BLaER1 treated with 17β-estradiol and CSF1 and Interleukin-3, amounts not matched to agents 10 nM and 100 nM (cell line): ENCODE measurements at regions not wholly inside any gene's neighbourhood (a gene's known extent, or its start where the extent isn't known, plus 50 kb on each side); places are given as distances from the start of the nearest gene placed in this dataset.

Experiments
- H3K27ac ChIP-seq, 11 experiments: shearing (Covaris generic); formaldehyde crosslinking; 2 replicates each; pipeline ENCODE4 v1.8.1; 2022
- H3K27me3 ChIP-seq, 11 experiments: shearing (Covaris generic); formaldehyde crosslinking; 2 replicates each; pipeline ENCODE4 v1.8.1; 2022
- H3K36me3 ChIP-seq, 11 experiments: shearing (Covaris generic); formaldehyde crosslinking; 2 replicates each; pipeline ENCODE4 v1.8.1; 2022
- H3K4me1 ChIP-seq, 10 experiments: shearing (Covaris generic); formaldehyde crosslinking; 2 replicates each; pipeline ENCODE4 v1.8.1; 2022
- H3K4me2 ChIP-seq, 11 experiments: shearing (Covaris generic); formaldehyde crosslinking; 2 replicates each; pipeline ENCODE4 v1.8.1; 2022
- H3K4me3 ChIP-seq, 10 experiments: shearing (Covaris generic); formaldehyde crosslinking; 2 replicates each; pipeline ENCODE4 v1.8.1; 2022
- H3K9ac ChIP-seq, 11 experiments: shearing (Covaris generic); formaldehyde crosslinking; 2 replicates each; pipeline ENCODE4 v1.8.1; 2022
- H3K9me3 ChIP-seq, 11 experiments: shearing (Covaris generic); formaldehyde crosslinking; replicated peaks in 1 of 11; 2 replicates each; pipeline ENCODE4 v1.8.1; 2022
- H4K20me1 ChIP-seq, 11 experiments: shearing (Covaris generic); formaldehyde crosslinking; 2 replicates each; pipeline ENCODE4 v1.8.1; 2022
- Cebpa-rat ChIP-seq, 11 experiments: shearing (Covaris generic); IDR thresholded peaks; 2 replicates each; pipeline ENCODE4 v1.8.1; 2022

- Histone ChIP-seq H4K20me1 (no peaks in the 10 kb centered on the region), H3K27ac (peak overlapping the region in 7 of 11 experiments; percentile 29 to 61 (median 40); a peak in 12 of 22 replicates), H3K9me3 (peaks cover 0 to 10% (median 0%) of the 10 kb centered on the region in 11 experiments; a peak in 2 of 22 replicates), H3K27me3 (no peaks in the 10 kb centered on the region), H3K4me2 (peak overlapping the region; percentile 20 to 76 (median 59)), H3K4me3 (no peak overlapping the region), H3K9ac (peak overlapping the region in 1 of 11 experiments; percentile 29; a peak in 2 of 22 replicates), H3K36me3 (no peaks in the 10 kb centered on the region), H3K4me1 (peaks cover 12 to 55% (median 28%) of the 10 kb centered on the region in 10 experiments)
- no peak for TF ChIP-seq Cebpa-rat (IDR thresholded peaks at IDR 0.05)
These were observed 478.7 kb downstream of the SETD4 start for GRCh38 chr21:35581640-35582039.

GRCh38 chr21:35579520-35580293, 480.6 kb downstream of the SETD4 start:
- no peak overlapping the region for H3K27ac ChIP-seq
- no peak for TF ChIP-seq Cebpa-rat (IDR thresholded peaks at IDR 0.05)
- H3K4me1 ChIP-seq: peaks cover 19 to 57% (median 37%) of the 10 kb centered on the region in 10 experiments
- H4K20me1 ChIP-seq: no peaks in the 10 kb centered on the region
- no peak overlapping the region for H3K4me3 ChIP-seq
- H3K4me2 ChIP-seq: no peak overlapping the region
- peaks cover 0 to 10% (median 0%) of the 10 kb centered on the region in 11 experiments; a peak in 2 of 22 replicates for H3K9me3 ChIP-seq
- no peak overlapping the region for H3K9ac ChIP-seq
- H3K36me3 ChIP-seq: no peaks in the 10 kb centered on the region
- H3K27me3 ChIP-seq: no peaks in the 10 kb centered on the region

- Histone ChIP-seq H3K4me2 (peak overlapping the region in 1 of 11 experiments; percentile 10; a peak in 1 of 22 replicates), H4K20me1 (no peaks in the 10 kb centered on the region), H3K27me3 (no peaks in the 10 kb centered on the region), H3K36me3 (no peaks in the 10 kb centered on the region), H3K4me3 (no peak overlapping the region), H3K4me1 (peaks cover 19 to 57% (median 37%) of the 10 kb centered on the region in 10 experiments), H3K9ac (no peak overlapping the region), H3K9me3 (peaks cover 0 to 10% (median 0%) of the 10 kb centered on the region in 11 experiments; a peak in 2 of 22 replicates), H3K27ac (no peak overlapping the region)
- TF ChIP-seq Cebpa-rat (IDR thresholded peaks at IDR 0.05): no peak
These were observed 481.4 kb downstream of the SETD4 start for GRCh38 chr21:35578831-35579471.

GRCh38 chr21:35578347-35578782, 482.0 kb downstream of the SETD4 start:
- Histone ChIP-seq H4K20me1 (no peaks in the 10 kb centered on the region), H3K4me1 (peaks cover 19 to 52% (median 35%) of the 10 kb centered on the region in 10 experiments), H3K9me3 (peaks cover 0 to 10% (median 0%) of the 10 kb centered on the region in 11 experiments; a peak in 2 of 22 replicates), H3K36me3 (no peaks in the 10 kb centered on the region), H3K4me2 (peak overlapping the region in 2 of 11 experiments; percentile 10 to 12; a peak in 1 of 22 replicates), H3K4me3 (no peak overlapping the region), H3K9ac (no peak overlapping the region), H3K27me3 (no peaks in the 10 kb centered on the region), H3K27ac (no peak overlapping the region)
- no peak for TF ChIP-seq Cebpa-rat (IDR thresholded peaks at IDR 0.05)

GRCh38 chr21:35575280-35575915, 484.9 kb downstream of the SETD4 start:
- H3K27me3 ChIP-seq: no peaks in the 10 kb centered on the region
- H3K4me2 ChIP-seq: peak overlapping the region in 10 of 11 experiments; percentile 11 to 68 (median 42); a peak in 16 of 22 replicates
- no peaks in the 10 kb centered on the region for H3K36me3 ChIP-seq
- H4K20me1 ChIP-seq: no peaks in the 10 kb centered on the region
- H3K9me3 ChIP-seq: peaks cover 0 to 10% (median 0%) of the 10 kb centered on the region in 11 experiments; a peak in 2 of 22 replicates
- no peak overlapping the region for H3K27ac ChIP-seq
- TF ChIP-seq Cebpa-rat (IDR thresholded peaks at IDR 0.05): no peak
- H3K9ac ChIP-seq: no peak overlapping the region
- H3K4me3 ChIP-seq: no peak overlapping the region
- peaks cover 6 to 22% (median 9%) of the 10 kb centered on the region in 10 experiments; a peak in 19 of 20 replicates for H3K4me1 ChIP-seq

GRCh38 chr21:35573472-35574374, 486.6 kb downstream of the SETD4 start:
- peaks cover 6 to 19% (median 9%) of the 10 kb centered on the region in 10 experiments; a peak in 19 of 20 replicates for H3K4me1 ChIP-seq
- H3K9me3 ChIP-seq: peaks cover 0 to 12% (median 3%) of the 10 kb centered on the region in 11 experiments; a peak in 13 of 22 replicates
- peaks cover 0 to 6% (median 0%) of the 10 kb centered on the region in 11 experiments; a peak in 2 of 22 replicates for H3K36me3 ChIP-seq
- no peaks in the 10 kb centered on the region for H4K20me1 ChIP-seq
- no peak overlapping the region for H3K9ac ChIP-seq
- H3K27ac ChIP-seq: no peak overlapping the region
- no peak overlapping the region for H3K4me3 ChIP-seq
- H3K4me2 ChIP-seq: no peak overlapping the region
- TF ChIP-seq Cebpa-rat (IDR thresholded peaks at IDR 0.05): no peak
- H3K27me3 ChIP-seq: no peaks in the 10 kb centered on the region

- TF ChIP-seq Cebpa-rat (IDR thresholded peaks at IDR 0.05): no peak
- Histone ChIP-seq H3K9me3 (peaks cover 0 to 27% (median 17%) of the 10 kb centered on the region in 11 experiments; a peak in 16 of 22 replicates), H3K4me2 (no peak overlapping the region), H3K4me3 (no peak overlapping the region), H3K4me1 (peaks cover 6 to 12% (median 9%) of the 10 kb centered on the region in 10 experiments; a peak in 19 of 20 replicates), H3K27ac (no peak overlapping the region), H3K9ac (no peak overlapping the region), H4K20me1 (no peaks in the 10 kb centered on the region), H3K36me3 (peaks cover 0 to 13% (median 0%) of the 10 kb centered on the region in 11 experiments; a peak in 3 of 22 replicates), H3K27me3 (no peaks in the 10 kb centered on the region)
These were observed 488.4 kb downstream of the SETD4 start for GRCh38 chr21:35571910-35572309.

GRCh38 chr21:35568643-35569042, 491.7 kb downstream of the SETD4 start:
- Histone ChIP-seq H4K20me1 (no peaks in the 10 kb centered on the region), H3K4me1 (peaks cover 23 to 30% (median 27%) of the 10 kb centered on the region in 10 experiments), H3K36me3 (peaks cover 0 to 16% (median 0%) of the 10 kb centered on the region in 11 experiments; a peak in 3 of 22 replicates), H3K27me3 (no peaks in the 10 kb centered on the region), H3K4me3 (no peak overlapping the region), H3K27ac (no peak overlapping the region), H3K9me3 (peaks cover 0 to 34% (median 19%) of the 10 kb centered on the region in 11 experiments; a peak in 16 of 22 replicates), H3K9ac (no peak overlapping the region), H3K4me2 (no peak overlapping the region)
- TF ChIP-seq Cebpa-rat (IDR thresholded peaks at IDR 0.05): no peak
